Thyroid gland (tissue), 4 donors: ENCODE measurements at regions not wholly inside any gene's neighbourhood (a gene's known extent, or its start where the extent isn't known, plus 50 kb on each side); places are given as distances from the start of the nearest gene placed in this dataset.

ENCODE experiments used
- CTCF ChIP-seq, 6 experiments: fragments of 200-600 bp in 3 of 6; fragments of 450-650 bp in 3 of 6; sonication (generic) in 3 of 6; IDR thresholded peaks; one replicate each; pipeline ENCODE4 v1.5.1; 2016 to 2019; ENCODE audit warnings: antibody characterized with exemption in 6 of 6, mild to moderate bottlenecking in 2 of 6, inconsistent platforms in 1 of 6, moderate library complexity in 1 of 6
- POLR2A ChIP-seq, 2 donors: fragments of 450-650 bp; IDR thresholded peaks; one replicate each; pipeline ENCODE4 v1.6.1; 2017; ENCODE audit warnings: antibody characterized with exemption in 2 of 2, mild to moderate bottlenecking in 2 of 2, moderate library complexity in 1 of 2

GRCh38 chr9:103802068-103802467 is 292.0 kb upstream of the SMC2 start:
- TF ChIP-seq CTCF (IDR thresholded peaks at IDR 0.05) (no peak), POLR2A (IDR thresholded peaks at IDR 0.05) (no peak)
